GM19328 (cell line): ENCODE measurements at regions not wholly inside any gene's neighbourhood (a gene's known extent, or its start where the extent isn't known, plus 50 kb on each side); places are given as distances from the start of the nearest gene placed in this dataset.

Experiments used
- ATAC-seq: cut with Tn5 transposase; IDR thresholded peaks from one replicate; pipeline ENCODE4 v1.9.1; 2021; ENCODE audit warnings: mild to moderate bottlenecking, moderate library complexity; ENCODE audit not compliant: unreplicated experiment

- no peak for ATAC-seq
These were observed 97.9 kb upstream of the RUNX3 start for GRCh38 chr1:25027822-25028586.

GRCh38 chr1:25026730-25027450 lies 96.8 kb upstream of the RUNX3 start:
- ATAC-seq = no peak

GRCh38 chr1:25026304-25026703 lies 96.2 kb upstream of the RUNX3 start:
- no peak for ATAC-seq

GRCh38 chr1:25024615-25025350 lies 94.7 kb upstream of the RUNX3 start:
- ATAC-seq = no peak

GRCh38 chr1:25023826-25024225 lies 93.8 kb upstream of the RUNX3 start:
- ATAC-seq = no peak

GRCh38 chr1:25023190-25023578 lies 93.1 kb upstream of the RUNX3 start:
- no peak for ATAC-seq

GRCh38 chr1:25022361-25023189 lies 92.5 kb upstream of the RUNX3 start:
- peak; percentile 79 for ATAC-seq

GRCh38 chr1:25021591-25022215 lies 91.6 kb upstream of the RUNX3 start:
- ATAC-seq = no peak

- no peak for ATAC-seq
These were observed 90.9 kb upstream of the RUNX3 start for GRCh38 chr1:25020851-25021590.

- no peak for ATAC-seq
These were observed 90.2 kb upstream of the RUNX3 start for GRCh38 chr1:25020173-25020845.

- ATAC-seq = no peak
These were observed 89.5 kb upstream of the RUNX3 start for GRCh38 chr1:25019337-25020172.

GRCh38 chr1:25018943-25019336 lies 88.9 kb upstream of the RUNX3 start:
- no peak for ATAC-seq

- ATAC-seq = no peak
These were observed 88.1 kb upstream of the RUNX3 start for GRCh38 chr1:25018110-25018735.

GRCh38 chr1:25017436-25018109 lies 87.5 kb upstream of the RUNX3 start:
- no peak for ATAC-seq

GRCh38 chr1:25012966-25013962 lies 83.2 kb upstream of the RUNX3 start:
- no peak for ATAC-seq
